Stimulated activated CD8-positive, alpha-beta memory T cell treated with anti-CD3 and anti-CD28 coated beads, Interleukin-12 subunit alpha, Interleukin-12 subunit beta, amount 100 ng/mL, for 24 hours (primary cell): ENCODE measurements at regions not wholly inside any gene's neighbourhood (a gene's known extent, or its start where the extent isn't known, plus 50 kb on each side); places are given as distances from the start of the nearest gene placed in this dataset.

ENCODE experiments used
- DNase-seq: peaks from one replicate; pipeline ENCODE4 v3.0.0-alpha.2; 2020; ENCODE audit errors: extremely low read depth

- no peak for DNase-seq
These were observed 336.0 kb upstream of the TNP1 start for GRCh38 chr2:217195658-217196446.

- DNase-seq, result no peak
These were observed 335.2 kb upstream of the TNP1 start for GRCh38 chr2:217195016-217195415.

- DNase-seq, result no peak
These were observed 333.8 kb upstream of the TNP1 start for GRCh38 chr2:217193431-217194340.

GRCh38 chr2:217192366-217192765 is 332.5 kb upstream of the TNP1 start:
- no peak for DNase-seq

GRCh38 chr2:217189747-217190146 is 329.9 kb upstream of the TNP1 start:
- DNase-seq, result no peak

GRCh38 chr2:217189131-217189530 is 329.3 kb upstream of the TNP1 start:
- DNase-seq, result no peak

GRCh38 chr2:217186668-217187159 is 326.9 kb upstream of the TNP1 start:
- no peak for DNase-seq

GRCh38 chr2:217186152-217186551 is 326.3 kb upstream of the TNP1 start:
- no peak for DNase-seq

GRCh38 chr2:217185265-217185995 is 325.6 kb upstream of the TNP1 start:
- no peak for DNase-seq

- DNase-seq, result no peak
These were observed 324.4 kb upstream of the TNP1 start for GRCh38 chr2:217184242-217184641.

GRCh38 chr2:217183471-217183870 is 323.6 kb upstream of the TNP1 start:
- no peak for DNase-seq

- DNase-seq, result no peak
These were observed 323.1 kb upstream of the TNP1 start for GRCh38 chr2:217182926-217183325.

GRCh38 chr2:217181512-217181911 is 321.6 kb upstream of the TNP1 start:
- no peak for DNase-seq

- no peak for DNase-seq
These were observed 320.0 kb upstream of the TNP1 start for GRCh38 chr2:217179854-217180253.

GRCh38 chr2:217178341-217178740 is 318.5 kb upstream of the TNP1 start:
- no peak for DNase-seq

- DNase-seq, result no peak
These were observed 317.9 kb upstream of the TNP1 start for GRCh38 chr2:217177720-217178119.

- DNase-seq, result no peak
These were observed 312.0 kb upstream of the TNP1 start for GRCh38 chr2:217171874-217172273.

- no peak for DNase-seq
These were observed 308.6 kb upstream of the TNP1 start for GRCh38 chr2:217168496-217168895.

- DNase-seq, result no peak
These were observed 307.7 kb upstream of the TNP1 start for GRCh38 chr2:217167531-217167930.

GRCh38 chr2:217166241-217166850 is 306.5 kb upstream of the TNP1 start:
- no peak for DNase-seq

- DNase-seq, result no peak
These were observed 305.7 kb upstream of the TNP1 start for GRCh38 chr2:217165547-217165946.

- DNase-seq, result no peak
These were observed 304.1 kb upstream of the TNP1 start for GRCh38 chr2:217163987-217164386.
